Neural cell (in vitro differentiated cells): ENCODE measurements at regions not wholly inside any gene's neighbourhood (a gene's known extent, or its start where the extent isn't known, plus 50 kb on each side); places are given as distances from the start of the nearest gene placed in this dataset.

Source experiments
- EP300 ChIP-seq: fragments of 450-650 bp; conservative IDR thresholded peaks from 2 replicates; pipeline ENCODE4 v1.6.1; 2014; ENCODE audit warnings: antibody characterized with exemption, mild to moderate bottlenecking, moderate library complexity; ENCODE audit not compliant: poor library complexity, severe bottlenecking
- EZH2 ChIP-seq: fragments of 200-600, 300-800 bp; shearing (Covaris generic), sonication (generic); IDR thresholded peaks from 2 replicates; pipeline ENCODE4 v1.6.1; 2014; ENCODE audit warnings: antibody characterized with exemption, low read length, borderline replicate concordance, mild to moderate bottlenecking; ENCODE audit not compliant: insufficient read depth, poor library complexity, severe bottlenecking
- POLR2AphosphoS5 ChIP-seq: IDR thresholded peaks from 2 replicates; pipeline ENCODE4 v1.6.1; 2012
- RAD21 ChIP-seq: fragments of 450-650 bp; conservative IDR thresholded peaks from 2 replicates; pipeline ENCODE4 v1.6.1; 2014; ENCODE audit warnings: antibody characterized with exemption, mild to moderate bottlenecking, moderate library complexity
- SMC3 ChIP-seq: fragments of 450-650 bp; conservative IDR thresholded peaks from 2 replicates; pipeline ENCODE4 v1.6.1; 2014; ENCODE audit warnings: antibody characterized with exemption, mild to moderate bottlenecking, moderate library complexity; ENCODE audit not compliant: poor library complexity
- TAF1 ChIP-seq: IDR thresholded peaks from 2 replicates; pipeline ENCODE4 v1.6.1; 2012; ENCODE audit warnings: low read depth
- TF ChIP-seq, protein P1 (sequence below): fragments of 450-650 bp; IDR thresholded peaks from 2 replicates; pipeline ENCODE4 v1.5.1; 2014; ENCODE audit warnings: antibody characterized with exemption, mild to moderate bottlenecking, moderate library complexity; ENCODE audit not compliant: poor library complexity, severe bottlenecking
- TF ChIP-seq, protein P2 (sequence below): IDR thresholded peaks from 2 replicates; pipeline ENCODE4 v1.6.1; 2012; ENCODE audit warnings: borderline replicate concordance

GRCh38 chr2:128469203-128469602, 150.5 kb upstream of the HS6ST1 start:
- TF ChIP-seq, protein P1, sequence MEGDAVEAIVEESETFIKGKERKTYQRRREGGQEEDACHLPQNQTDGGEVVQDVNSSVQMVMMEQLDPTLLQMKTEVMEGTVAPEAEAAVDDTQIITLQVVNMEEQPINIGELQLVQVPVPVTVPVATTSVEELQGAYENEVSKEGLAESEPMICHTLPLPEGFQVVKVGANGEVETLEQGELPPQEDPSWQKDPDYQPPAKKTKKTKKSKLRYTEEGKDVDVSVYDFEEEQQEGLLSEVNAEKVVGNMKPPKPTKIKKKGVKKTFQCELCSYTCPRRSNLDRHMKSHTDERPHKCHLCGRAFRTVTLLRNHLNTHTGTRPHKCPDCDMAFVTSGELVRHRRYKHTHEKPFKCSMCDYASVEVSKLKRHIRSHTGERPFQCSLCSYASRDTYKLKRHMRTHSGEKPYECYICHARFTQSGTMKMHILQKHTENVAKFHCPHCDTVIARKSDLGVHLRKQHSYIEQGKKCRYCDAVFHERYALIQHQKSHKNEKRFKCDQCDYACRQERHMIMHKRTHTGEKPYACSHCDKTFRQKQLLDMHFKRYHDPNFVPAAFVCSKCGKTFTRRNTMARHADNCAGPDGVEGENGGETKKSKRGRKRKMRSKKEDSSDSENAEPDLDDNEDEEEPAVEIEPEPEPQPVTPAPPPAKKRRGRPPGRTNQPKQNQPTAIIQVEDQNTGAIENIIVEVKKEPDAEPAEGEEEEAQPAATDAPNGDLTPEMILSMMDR = peak; percentile 48
- TF ChIP-seq EP300 (no peak), POLR2AphosphoS5 (no peak), SMC3 (peak; percentile 58), TAF1 (no peak), EZH2 (no peak), RAD21 (peak; percentile 45)
- TF ChIP-seq, protein P2, sequence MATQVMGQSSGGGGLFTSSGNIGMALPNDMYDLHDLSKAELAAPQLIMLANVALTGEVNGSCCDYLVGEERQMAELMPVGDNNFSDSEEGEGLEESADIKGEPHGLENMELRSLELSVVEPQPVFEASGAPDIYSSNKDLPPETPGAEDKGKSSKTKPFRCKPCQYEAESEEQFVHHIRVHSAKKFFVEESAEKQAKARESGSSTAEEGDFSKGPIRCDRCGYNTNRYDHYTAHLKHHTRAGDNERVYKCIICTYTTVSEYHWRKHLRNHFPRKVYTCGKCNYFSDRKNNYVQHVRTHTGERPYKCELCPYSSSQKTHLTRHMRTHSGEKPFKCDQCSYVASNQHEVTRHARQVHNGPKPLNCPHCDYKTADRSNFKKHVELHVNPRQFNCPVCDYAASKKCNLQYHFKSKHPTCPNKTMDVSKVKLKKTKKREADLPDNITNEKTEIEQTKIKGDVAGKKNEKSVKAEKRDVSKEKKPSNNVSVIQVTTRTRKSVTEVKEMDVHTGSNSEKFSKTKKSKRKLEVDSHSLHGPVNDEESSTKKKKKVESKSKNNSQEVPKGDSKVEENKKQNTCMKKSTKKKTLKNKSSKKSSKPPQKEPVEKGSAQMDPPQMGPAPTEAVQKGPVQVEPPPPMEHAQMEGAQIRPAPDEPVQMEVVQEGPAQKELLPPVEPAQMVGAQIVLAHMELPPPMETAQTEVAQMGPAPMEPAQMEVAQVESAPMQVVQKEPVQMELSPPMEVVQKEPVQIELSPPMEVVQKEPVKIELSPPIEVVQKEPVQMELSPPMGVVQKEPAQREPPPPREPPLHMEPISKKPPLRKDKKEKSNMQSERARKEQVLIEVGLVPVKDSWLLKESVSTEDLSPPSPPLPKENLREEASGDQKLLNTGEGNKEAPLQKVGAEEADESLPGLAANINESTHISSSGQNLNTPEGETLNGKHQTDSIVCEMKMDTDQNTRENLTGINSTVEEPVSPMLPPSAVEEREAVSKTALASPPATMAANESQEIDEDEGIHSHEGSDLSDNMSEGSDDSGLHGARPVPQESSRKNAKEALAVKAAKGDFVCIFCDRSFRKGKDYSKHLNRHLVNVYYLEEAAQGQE = no peak
